GM18517 (cell line): ENCODE measurements at regions not wholly inside any gene's neighbourhood (a gene's known extent, or its start where the extent isn't known, plus 50 kb on each side); places are given as distances from the start of the nearest gene placed in this dataset.
"Not testable (repeated sequence)": the region's sequence is repeated elsewhere in the genome, so short reads cannot be mapped to it uniquely, and the experiment has no call there.

Experiments
- ATAC-seq: cut with Tn5 transposase; IDR thresholded peaks from one replicate; pipeline ENCODE4 v1.9.1; 2021; ENCODE audit warnings: mild to moderate bottlenecking, moderate library complexity; ENCODE audit not compliant: unreplicated experiment

GRCh38 chr18:14460364-14460763 lies 83.0 kb downstream of the POTEC start:
- not testable (repeated sequence) for ATAC-seq

GRCh38 chr18:14459826-14460225 lies 83.6 kb downstream of the POTEC start:
- not testable (repeated sequence) for ATAC-seq

GRCh38 chr18:14458009-14458945 lies 85.1 kb downstream of the POTEC start:
- not testable (repeated sequence) for ATAC-seq

- not testable (repeated sequence) for ATAC-seq
Observed at GRCh38 chr18:14450637-14451009, 92.8 kb downstream of the POTEC start.

- ATAC-seq, result not testable (repeated sequence)
Observed at GRCh38 chr18:14449995-14450636, 93.3 kb downstream of the POTEC start.

- not testable (repeated sequence) for ATAC-seq
Observed at GRCh38 chr18:14449062-14449461, 94.3 kb downstream of the POTEC start.

GRCh38 chr18:14447715-14448114 lies 95.7 kb downstream of the POTEC start:
- not testable (repeated sequence) for ATAC-seq

- not testable (repeated sequence) for ATAC-seq
Observed at GRCh38 chr18:14435460-14435859, 107.9 kb downstream of the POTEC start.

- not testable (repeated sequence) for ATAC-seq
Observed at GRCh38 chr18:14432371-14432770, 111.0 kb downstream of the POTEC start.

GRCh38 chr18:14431031-14431521 lies 112.3 kb downstream of the POTEC start:
- not testable (repeated sequence) for ATAC-seq

GRCh38 chr18:14415806-14416205 lies 127.6 kb downstream of the POTEC start:
- not testable (repeated sequence) for ATAC-seq

- ATAC-seq, result not testable (repeated sequence)
Observed at GRCh38 chr18:14415399-14415798, 128.0 kb downstream of the POTEC start.

GRCh38 chr18:14395533-14395932 lies 147.9 kb downstream of the POTEC start:
- ATAC-seq, result not testable (repeated sequence)

- ATAC-seq, result not testable (repeated sequence)
Observed at GRCh38 chr18:14393563-14394103, 149.8 kb downstream of the POTEC start.

GRCh38 chr18:14392604-14393003 lies 150.8 kb downstream of the POTEC start:
- ATAC-seq, result not testable (repeated sequence)

GRCh38 chr18:14384961-14385360 lies 158.4 kb downstream of the POTEC start:
- ATAC-seq, result not testable (repeated sequence)

GRCh38 chr18:14382666-14383065 lies 160.7 kb downstream of the POTEC start:
- not testable (repeated sequence) for ATAC-seq

GRCh38 chr18:14379489-14379888 lies 163.9 kb downstream of the POTEC start:
- ATAC-seq, result not testable (repeated sequence)

- ATAC-seq, result not testable (repeated sequence)
Observed at GRCh38 chr18:14378376-14378775, 165.0 kb downstream of the POTEC start.

- not testable (repeated sequence) for ATAC-seq
Observed at GRCh38 chr18:14361346-14361745, 182.1 kb downstream of the POTEC start.
